KMS-11 (cell line): ENCODE measurements at regions not wholly inside any gene's neighbourhood (a gene's known extent, or its start where the extent isn't known, plus 50 kb on each side); places are given as distances from the start of the nearest gene placed in this dataset.

ENCODE experiments used
- H2AFZ ChIP-seq: fragments of 200-600 bp; sonication (generic); 2 replicates; pipeline ENCODE4 v1.6.1; 2016; ENCODE audit warnings: antibody characterized with exemption, mixed run types, low read depth
- H3K27ac ChIP-seq: fragments of 200-600 bp; sonication (generic); 2 replicates; pipeline ENCODE4 v1.6.1; 2016; ENCODE audit warnings: mild to moderate bottlenecking, mixed run types
- H3K27me3 ChIP-seq: fragments of 200-600 bp; sonication (generic); 2 replicates; pipeline ENCODE4 v1.6.1; 2017; ENCODE audit warnings: mild to moderate bottlenecking, low read depth, mixed run types, moderate library complexity; ENCODE audit not compliant: insufficient read depth
- H3K36me3 ChIP-seq: fragments of 200-600 bp; sonication (generic); 2 replicates; pipeline ENCODE4 v1.6.1; 2017; ENCODE audit warnings: mild to moderate bottlenecking, mixed run types; ENCODE audit not compliant: insufficient read depth
- H3K4me1 ChIP-seq: fragments of 200-600 bp; sonication (generic); 2 replicates; pipeline ENCODE4 v1.6.1; 2016; ENCODE audit warnings: mild to moderate bottlenecking, low read depth, mixed run types; ENCODE audit not compliant: poor library complexity, severe bottlenecking
- H3K4me2 ChIP-seq: fragments of 200-600 bp; sonication (generic); 2 replicates; pipeline ENCODE4 v1.7.0; 2016; ENCODE audit warnings: mild to moderate bottlenecking, mixed run types
- H3K4me3 ChIP-seq: fragments of 200-600 bp; sonication (generic); IDR thresholded peaks from 2 replicates; pipeline ENCODE4 v1.6.1; 2017; ENCODE audit warnings: low read depth, low read length, mixed read lengths; ENCODE audit not compliant: insufficient read depth
- H3K79me2 ChIP-seq: fragments of 200-600 bp; sonication (generic); 2 replicates; pipeline ENCODE4 v1.6.1; 2016; ENCODE audit warnings: low read depth, mixed run types; ENCODE audit not compliant: insufficient read depth
- H3K9ac ChIP-seq: fragments of 200-600 bp; sonication (generic); 2 replicates; pipeline ENCODE4 v1.6.1; 2016; ENCODE audit warnings: mild to moderate bottlenecking, mixed run types
- H4K20me1 ChIP-seq: fragments of 200-600 bp; sonication (generic); 2 replicates; pipeline ENCODE4 v1.6.1; 2016; ENCODE audit warnings: mild to moderate bottlenecking, mixed run types; ENCODE audit not compliant: insufficient read depth
- CTCF ChIP-seq: fragments of 200-600 bp; sonication (generic); conservative IDR thresholded peaks from 2 replicates; pipeline ENCODE4 v1.6.1; 2017; ENCODE audit warnings: low read depth, mild to moderate bottlenecking, antibody characterized with exemption, low read length, moderate library complexity, mixed read lengths

GRCh38 chr5:101860145-101860544 lies 435.9 kb downstream of the SLCO4C1 start:
- no peak overlapping the region for H2AFZ ChIP-seq
- TF ChIP-seq CTCF = no peak
- H3K4me2 ChIP-seq = no peak overlapping the region
- H3K27me3 ChIP-seq = no peaks in the 10 kb centered on the region
- no peaks in the 10 kb centered on the region for H4K20me1 ChIP-seq
- no peak overlapping the region for H3K9ac ChIP-seq
- no peak overlapping the region for H3K4me3 ChIP-seq
- no peaks in the 10 kb centered on the region for H3K79me2 ChIP-seq
- H3K27ac ChIP-seq = no peak overlapping the region
- no peaks in the 10 kb centered on the region for H3K4me1 ChIP-seq
- no peaks in the 10 kb centered on the region for H3K36me3 ChIP-seq

DNA sequence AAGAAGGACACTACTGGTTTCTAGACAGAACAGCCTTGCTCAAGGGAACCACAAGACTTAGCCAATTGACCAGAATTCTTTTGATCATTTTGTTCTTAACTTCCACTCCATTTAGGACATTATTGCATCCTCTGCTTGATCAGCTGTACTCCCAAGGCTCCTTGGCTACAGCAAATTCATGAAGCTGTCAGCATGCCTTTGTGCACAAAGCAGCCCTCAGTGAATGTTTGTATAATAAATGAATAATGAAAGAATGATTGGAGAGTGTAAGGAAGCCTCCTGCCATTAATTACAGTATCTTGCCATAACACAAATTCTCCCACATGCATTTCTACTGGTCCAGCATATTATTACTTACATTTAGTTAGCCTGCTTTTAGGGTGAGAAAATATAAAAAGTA lies 449.6 kb downstream of the SLCO4C1 start:
- Histone ChIP-seq H3K9ac (no peak overlapping the region), H3K36me3 (no peaks in the 10 kb centered on the region), H3K27ac (no peak overlapping the region), H4K20me1 (no peaks in the 10 kb centered on the region), H2AFZ (no peak overlapping the region), H3K79me2 (no peaks in the 10 kb centered on the region), H3K27me3 (no peaks in the 10 kb centered on the region), H3K4me1 (no peaks in the 10 kb centered on the region), H3K4me2 (no peak overlapping the region), H3K4me3 (no peak overlapping the region)
- no peak for TF ChIP-seq CTCF

- Histone ChIP-seq H4K20me1 (no peaks in the 10 kb centered on the region), H3K9ac (no peak overlapping the region), H3K4me2 (no peak overlapping the region), H3K27ac (no peak overlapping the region), H2AFZ (no peak overlapping the region), H3K27me3 (no peaks in the 10 kb centered on the region), H3K4me3 (no peak overlapping the region), H3K4me1 (no peaks in the 10 kb centered on the region), H3K36me3 (no peaks in the 10 kb centered on the region), H3K79me2 (no peaks in the 10 kb centered on the region)
- TF ChIP-seq CTCF = no peak
Observed at GRCh38 chr5:101843055-101843454, 453.0 kb downstream of the SLCO4C1 start.

GRCh38 chr5:101838435-101838834 lies 457.6 kb downstream of the SLCO4C1 start:
- H2AFZ ChIP-seq = no peak overlapping the region
- no peak overlapping the region for H3K4me2 ChIP-seq
- H3K9ac ChIP-seq = no peak overlapping the region
- H3K27me3 ChIP-seq = no peaks in the 10 kb centered on the region
- H3K79me2 ChIP-seq = no peaks in the 10 kb centered on the region
- no peak for TF ChIP-seq CTCF
- H3K27ac ChIP-seq = no peak overlapping the region
- H3K36me3 ChIP-seq = no peaks in the 10 kb centered on the region
- no peak overlapping the region for H3K4me3 ChIP-seq
- H4K20me1 ChIP-seq = no peaks in the 10 kb centered on the region
- H3K4me1 ChIP-seq = no peaks in the 10 kb centered on the region
